Vagina (tissue), 2 donors: ENCODE measurements at regions not wholly inside any gene's neighbourhood (a gene's known extent, or its start where the extent isn't known, plus 50 kb on each side); places are given as distances from the start of the nearest gene placed in this dataset.

Source experiments
- POLR2AphosphoS5 ChIP-seq, 2 donors: sonication (generic); formaldehyde crosslinking; IDR thresholded peaks; one replicate each; pipeline ENCODE4 v1.9.0; 2017; ENCODE audit warnings: antibody characterized with exemption in 2 of 2, mild to moderate bottlenecking in 2 of 2, low read depth in 1 of 2; ENCODE audit not compliant: insufficient read depth in 1 of 2
- TF ChIP-seq, protein P1 (sequence below), 3 experiments: fragments of 450-650 bp in 2 of 3; fragments of 200-600 bp in 1 of 3; sonication (generic) in 1 of 3; IDR thresholded peaks; one replicate each; pipeline ENCODE4 v1.5.1; 2017 to 2019; ENCODE audit warnings: antibody characterized with exemption in 3 of 3, mild to moderate bottlenecking in 2 of 3, moderate library complexity in 2 of 3

- TF ChIP-seq, protein P1, sequence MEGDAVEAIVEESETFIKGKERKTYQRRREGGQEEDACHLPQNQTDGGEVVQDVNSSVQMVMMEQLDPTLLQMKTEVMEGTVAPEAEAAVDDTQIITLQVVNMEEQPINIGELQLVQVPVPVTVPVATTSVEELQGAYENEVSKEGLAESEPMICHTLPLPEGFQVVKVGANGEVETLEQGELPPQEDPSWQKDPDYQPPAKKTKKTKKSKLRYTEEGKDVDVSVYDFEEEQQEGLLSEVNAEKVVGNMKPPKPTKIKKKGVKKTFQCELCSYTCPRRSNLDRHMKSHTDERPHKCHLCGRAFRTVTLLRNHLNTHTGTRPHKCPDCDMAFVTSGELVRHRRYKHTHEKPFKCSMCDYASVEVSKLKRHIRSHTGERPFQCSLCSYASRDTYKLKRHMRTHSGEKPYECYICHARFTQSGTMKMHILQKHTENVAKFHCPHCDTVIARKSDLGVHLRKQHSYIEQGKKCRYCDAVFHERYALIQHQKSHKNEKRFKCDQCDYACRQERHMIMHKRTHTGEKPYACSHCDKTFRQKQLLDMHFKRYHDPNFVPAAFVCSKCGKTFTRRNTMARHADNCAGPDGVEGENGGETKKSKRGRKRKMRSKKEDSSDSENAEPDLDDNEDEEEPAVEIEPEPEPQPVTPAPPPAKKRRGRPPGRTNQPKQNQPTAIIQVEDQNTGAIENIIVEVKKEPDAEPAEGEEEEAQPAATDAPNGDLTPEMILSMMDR (IDR thresholded peaks at IDR 0.05) = no peak
- no peak for TF ChIP-seq POLR2AphosphoS5 (IDR thresholded peaks at IDR 0.05; ENCODE audit: insufficient read depth in 1 of 2, low read depth in 1 of 2)
Measured at GRCh38 chr7:52481571-52481970, 553.9 kb upstream of the POM121L12 start.
